NCI-H446 treated with DMSO at 0.1 percent for 48 hours (cell line): ENCODE measurements at regions not wholly inside any gene's neighbourhood (a gene's known extent, or its start where the extent isn't known, plus 50 kb on each side); places are given as distances from the start of the nearest gene placed in this dataset.

Experiments
- DNase-seq: peaks from one replicate; lab custom pipeline; 2025; lab: John Stamatoyannopoulos, UW

- no peak for DNase-seq
Observed at GRCh38 chr13:34040863-34041262, 222.9 kb downstream of the RFC3 start.

GRCh38 chr13:34044041-34044440 lies 226.1 kb downstream of the RFC3 start:
- DNase-seq: peak; percentile 54

GRCh38 chr13:34044660-34045080 lies 226.7 kb downstream of the RFC3 start:
- no peak for DNase-seq

- DNase-seq: no peak
Observed at GRCh38 chr13:34046457-34046856, 228.5 kb downstream of the RFC3 start.

- no peak for DNase-seq
Observed at GRCh38 chr13:34048652-34049051, 230.7 kb downstream of the RFC3 start.

GRCh38 chr13:34056733-34057258 lies 238.8 kb downstream of the RFC3 start:
- no peak for DNase-seq

- DNase-seq: no peak
Observed at GRCh38 chr13:34064456-34065205, 246.7 kb downstream of the RFC3 start.

GRCh38 chr13:34065928-34066327 lies 248.0 kb downstream of the RFC3 start:
- no peak for DNase-seq

- no peak for DNase-seq
Observed at GRCh38 chr13:34066344-34066743, 248.4 kb downstream of the RFC3 start.

- no peak for DNase-seq
Observed at GRCh38 chr13:34070006-34070405, 252.1 kb downstream of the RFC3 start.

- no peak for DNase-seq
Observed at GRCh38 chr13:34070544-34071303, 252.8 kb downstream of the RFC3 start.

- DNase-seq: no peak
Observed at GRCh38 chr13:34076319-34076718, 258.4 kb downstream of the RFC3 start.

- peak; percentile 16 for DNase-seq
Observed at GRCh38 chr13:34076943-34077703, 259.2 kb downstream of the RFC3 start.

- no peak for DNase-seq
Observed at GRCh38 chr13:34078334-34078999, 260.5 kb downstream of the RFC3 start.

- no peak for DNase-seq
Observed at GRCh38 chr13:34085204-34085603, 267.3 kb downstream of the RFC3 start.

- no peak for DNase-seq
Observed at GRCh38 chr13:34086281-34086680, 268.3 kb downstream of the RFC3 start.

GRCh38 chr13:34087791-34088190 lies 269.8 kb downstream of the RFC3 start:
- DNase-seq: no peak

GRCh38 chr13:34103854-34104253 lies 285.9 kb downstream of the RFC3 start:
- no peak for DNase-seq

- DNase-seq: no peak
Observed at GRCh38 chr13:34104853-34105252, 286.9 kb downstream of the RFC3 start.

- DNase-seq: no peak
Observed at GRCh38 chr13:34107806-34108205, 289.9 kb downstream of the RFC3 start.

GRCh38 chr13:34108410-34108809 lies 290.5 kb downstream of the RFC3 start:
- no peak for DNase-seq

GRCh38 chr13:34114581-34114980 lies 296.6 kb downstream of the RFC3 start:
- no peak for DNase-seq
